ENCODE measurements at regions not wholly inside any gene's neighbourhood (a gene's known extent, or its start where the extent isn't known, plus 50 kb on each side); places are given as distances from the start of the nearest gene placed in this dataset.

DNA sequence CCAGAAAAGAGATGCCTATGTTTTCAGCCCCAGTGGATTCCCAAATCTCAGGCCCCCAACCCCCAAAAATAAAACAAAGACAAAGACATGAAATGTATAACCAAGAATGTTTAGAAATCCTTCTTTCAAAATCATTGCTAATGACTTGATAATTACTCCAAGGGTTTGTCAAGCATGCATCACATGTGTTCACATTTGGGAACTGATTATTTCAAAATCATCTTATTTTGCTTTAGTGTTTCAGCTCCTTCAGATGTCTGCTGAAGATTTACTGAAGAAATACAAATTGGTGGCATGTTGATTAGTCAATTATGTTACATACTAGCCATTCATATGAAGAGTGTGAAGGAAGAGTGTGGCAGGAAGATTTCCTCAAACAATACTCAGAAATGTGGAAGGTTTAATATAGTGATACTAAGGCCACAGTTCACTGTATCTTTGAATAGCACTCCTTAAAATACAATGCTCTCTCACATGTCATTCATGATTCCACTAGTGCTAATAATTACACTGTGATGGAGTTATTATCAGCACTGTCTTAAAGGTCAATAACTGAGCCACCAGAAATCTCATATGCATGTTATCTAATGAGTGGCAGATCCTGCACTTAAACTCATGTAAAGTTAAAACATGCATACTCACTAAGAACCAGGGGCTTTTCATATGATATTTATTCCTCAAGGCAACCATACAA lies 134.5 kb upstream of the TGFBR2 start (continued):
- TF ChIP-seq, protein P1, sequence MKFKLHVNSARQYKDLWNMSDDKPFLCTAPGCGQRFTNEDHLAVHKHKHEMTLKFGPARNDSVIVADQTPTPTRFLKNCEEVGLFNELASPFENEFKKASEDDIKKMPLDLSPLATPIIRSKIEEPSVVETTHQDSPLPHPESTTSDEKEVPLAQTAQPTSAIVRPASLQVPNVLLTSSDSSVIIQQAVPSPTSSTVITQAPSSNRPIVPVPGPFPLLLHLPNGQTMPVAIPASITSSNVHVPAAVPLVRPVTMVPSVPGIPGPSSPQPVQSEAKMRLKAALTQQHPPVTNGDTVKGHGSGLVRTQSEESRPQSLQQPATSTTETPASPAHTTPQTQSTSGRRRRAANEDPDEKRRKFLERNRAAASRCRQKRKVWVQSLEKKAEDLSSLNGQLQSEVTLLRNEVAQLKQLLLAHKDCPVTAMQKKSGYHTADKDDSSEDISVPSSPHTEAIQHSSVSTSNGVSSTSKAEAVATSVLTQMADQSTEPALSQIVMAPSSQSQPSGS (IDR thresholded peaks at IDR 0.05; ENCODE audit: low read length), result no peak
